Nephron progenitor cell (in vitro differentiated cells): ENCODE measurements at regions not wholly inside any gene's neighbourhood (a gene's known extent, or its start where the extent isn't known, plus 50 kb on each side); places are given as distances from the start of the nearest gene placed in this dataset.

Experiments
- DNase-seq: peaks from one replicate; pipeline ENCODE4 v3.0.0; 2021
- H3K27ac Mint-ChIP-seq: 2 replicates; pipeline ENCODE4 v1.8.0; 2021; ENCODE audit warnings: mild to moderate bottlenecking, moderate library complexity, mixed read lengths
- H3K27me3 Mint-ChIP-seq: 2 replicates; pipeline ENCODE4 v1.8.0; 2021; ENCODE audit warnings: mild to moderate bottlenecking, low read depth, mixed read lengths; ENCODE audit not compliant: poor library complexity
- H3K36me3 Mint-ChIP-seq: 2 replicates; pipeline ENCODE4 v1.8.0; 2021; ENCODE audit warnings: low read depth, mixed read lengths
- H3K4me1 Mint-ChIP-seq: 2 replicates; pipeline ENCODE4 v1.8.0; 2021; ENCODE audit warnings: mixed read lengths
- H3K4me3 Mint-ChIP-seq: 2 replicates; pipeline ENCODE4 v1.8.0; 2021; ENCODE audit warnings: mild to moderate bottlenecking, moderate library complexity, mixed read lengths
- H3K9me3 Mint-ChIP-seq: 2 replicates; pipeline ENCODE4 v1.8.0; 2021; ENCODE audit warnings: mild to moderate bottlenecking, moderate library complexity, mixed read lengths
- CTCF ChIP-seq: fragments of 200-600 bp; sonication (generic); IDR thresholded peaks from 2 replicates; pipeline ENCODE4 v1.5.0; 2021; ENCODE audit warnings: antibody characterized with exemption

DNA sequence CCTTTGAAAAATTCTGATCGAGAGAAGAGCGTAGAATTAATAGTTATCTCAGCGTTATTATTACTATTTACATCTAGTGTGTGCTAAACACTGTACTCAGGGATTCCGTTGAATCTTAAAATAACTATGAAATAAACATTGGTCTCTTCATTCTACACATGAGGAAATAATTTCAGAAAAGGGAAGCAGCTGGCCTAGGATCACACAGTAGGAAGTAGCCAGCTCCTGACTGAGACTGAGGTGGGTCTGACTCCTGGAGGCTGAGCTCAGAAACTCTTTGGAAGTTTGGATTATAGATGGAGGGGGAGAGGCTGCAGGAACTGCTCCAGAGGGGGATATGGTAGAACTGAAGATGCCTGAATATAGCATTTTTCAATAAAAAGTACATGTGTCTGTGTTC is 183.9 kb upstream of the WDR11 start:
- Mint-ChIP-seq H3K9me3 (peaks cover 4% of the 10 kb centered on the region), H3K27ac (no peak overlapping the region), H3K27me3 (peaks cover 4% of the 10 kb centered on the region), H3K4me3 (no peak overlapping the region), H3K36me3 (no peaks in the 10 kb centered on the region), H3K4me1 (peaks cover 15% of the 10 kb centered on the region)
- DNase-seq: no peak
- no peak for TF ChIP-seq CTCF

- Mint-ChIP-seq H3K27ac (no peak overlapping the region), H3K27me3 (peaks cover 9% of the 10 kb centered on the region), H3K4me3 (no peak overlapping the region), H3K9me3 (peaks cover 41% of the 10 kb centered on the region), H3K36me3 (no peaks in the 10 kb centered on the region), H3K4me1 (peaks cover 9% of the 10 kb centered on the region)
- no peak for TF ChIP-seq CTCF
- DNase-seq: no peak
Observed at GRCh38 chr10:120671491-120671890, 179.7 kb upstream of the WDR11 start.

DNA sequence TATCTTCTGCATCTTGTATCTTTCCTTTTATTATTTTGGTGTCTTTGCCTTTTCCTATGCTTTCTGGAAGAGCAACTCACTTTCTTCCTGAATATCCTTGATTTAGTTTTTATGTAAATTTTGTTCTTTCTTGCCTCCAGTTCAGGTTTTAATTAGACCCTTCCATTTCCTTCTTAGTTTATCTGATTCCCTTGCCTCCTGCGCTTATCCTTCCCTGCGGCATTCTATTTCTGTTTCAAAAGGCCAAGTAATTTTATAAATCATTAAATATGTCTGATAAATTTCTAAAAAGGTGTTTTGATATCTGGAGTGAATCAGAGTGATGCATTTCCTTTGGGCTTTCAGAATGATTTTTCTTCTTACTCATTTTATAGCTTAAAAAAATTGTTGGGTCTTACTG is 167.7 kb upstream of the WDR11 start:
- Mint-ChIP-seq H3K4me1 (peaks cover 19% of the 10 kb centered on the region), H3K36me3 (no peaks in the 10 kb centered on the region), H3K27me3 (peaks cover 7% of the 10 kb centered on the region), H3K27ac (no peak overlapping the region), H3K4me3 (no peak overlapping the region), H3K9me3 (no peaks in the 10 kb centered on the region)
- TF ChIP-seq CTCF: no peak
- no peak for DNase-seq

GRCh38 chr10:120684226-120684625 is 166.9 kb upstream of the WDR11 start:
- TF ChIP-seq CTCF: no peak
- no peak for DNase-seq
- H3K27me3 Mint-ChIP-seq: peaks cover 7% of the 10 kb centered on the region
- H3K9me3 Mint-ChIP-seq: no peaks in the 10 kb centered on the region
- no peaks in the 10 kb centered on the region for H3K36me3 Mint-ChIP-seq
- H3K4me1 Mint-ChIP-seq: peaks cover 19% of the 10 kb centered on the region
- H3K27ac Mint-ChIP-seq: no peak overlapping the region
- H3K4me3 Mint-ChIP-seq: no peak overlapping the region

- H3K4me1 Mint-ChIP-seq: peaks cover 19% of the 10 kb centered on the region
- H3K9me3 Mint-ChIP-seq: no peaks in the 10 kb centered on the region
- H3K36me3 Mint-ChIP-seq: no peaks in the 10 kb centered on the region
- no peak for TF ChIP-seq CTCF
- no peak overlapping the region for H3K27ac Mint-ChIP-seq
- peaks cover 3% of the 10 kb centered on the region for H3K27me3 Mint-ChIP-seq
- no peak overlapping the region for H3K4me3 Mint-ChIP-seq
- DNase-seq: no peak
Observed at GRCh38 chr10:120685136-120685535, 166.0 kb upstream of the WDR11 start.

- H3K27me3 Mint-ChIP-seq: peaks cover 8% of the 10 kb centered on the region
- TF ChIP-seq CTCF: no peak
- peak; percentile 22 for DNase-seq
- no peak overlapping the region for H3K27ac Mint-ChIP-seq
- no peaks in the 10 kb centered on the region for H3K36me3 Mint-ChIP-seq
- peaks cover 7% of the 10 kb centered on the region for H3K9me3 Mint-ChIP-seq
- peaks cover 18% of the 10 kb centered on the region for H3K4me1 Mint-ChIP-seq
- no peak overlapping the region for H3K4me3 Mint-ChIP-seq
Observed at GRCh38 chr10:120688928-120689327, 162.2 kb upstream of the WDR11 start.
